MM.1S (cell line): ENCODE measurements at regions not wholly inside any gene's neighbourhood (a gene's known extent, or its start where the extent isn't known, plus 50 kb on each side); places are given as distances from the start of the nearest gene placed in this dataset.

Experiments used
- DNase-seq: peaks from one replicate; pipeline ENCODE4 v3.0.0-alpha.2; 2015
- H2AFZ ChIP-seq: fragments of 300-600 bp; sonication (generic); 2 replicates; pipeline ENCODE4 v1.6.0; 2016; ENCODE audit warnings: antibody characterized with exemption, low read length
- H3F3A ChIP-seq: fragments of 300-600 bp; sonication (generic); 2 replicates; pipeline ENCODE4 v1.6.1; 2016; ENCODE audit warnings: mild to moderate bottlenecking, antibody characterized with exemption, low read length, moderate library complexity, mixed read lengths; ENCODE audit not compliant: insufficient read depth
- H3K27ac ChIP-seq: fragments of 300-600 bp; sonication (generic); 2 replicates; pipeline ENCODE4 v1.5.1; 2016; ENCODE audit warnings: mild to moderate bottlenecking, low read length
- H3K27me3 ChIP-seq: fragments of 300-600 bp; sonication (generic); replicated peaks from 2 replicates; pipeline ENCODE4 v1.6.0; 2016; ENCODE audit warnings: low read length; ENCODE audit not compliant: insufficient read depth
- H3K36me3 ChIP-seq: fragments of 300-600 bp; sonication (generic); replicated peaks from 2 replicates; pipeline ENCODE4 v1.6.1; 2016; ENCODE audit warnings: mild to moderate bottlenecking, low read length, mixed read lengths; ENCODE audit not compliant: insufficient read depth
- H3K4me1 ChIP-seq: fragments of 300-600 bp; sonication (generic); 2 replicates; pipeline ENCODE4 v1.6.1; 2016; ENCODE audit warnings: low read length, mixed read lengths
- H3K4me2 ChIP-seq: fragments of 300-600 bp; sonication (generic); 2 replicates; pipeline ENCODE4 v1.6.0; 2016; ENCODE audit warnings: low read depth, low read length
- H3K4me3 ChIP-seq: fragments of 300-600 bp; sonication (generic); 2 replicates; pipeline ENCODE4 v1.5.1; 2016; ENCODE audit warnings: low read length, mixed read lengths
- H3K79me2 ChIP-seq: fragments of 300-600 bp; sonication (generic); 2 replicates; pipeline ENCODE4 v1.6.1; 2016; ENCODE audit warnings: mixed run types, low read length, mixed read lengths
- H3K9ac ChIP-seq: fragments of 300-600 bp; sonication (generic); 2 replicates; pipeline ENCODE4 v1.6.1; 2016; ENCODE audit warnings: low read length, mixed read lengths
- H3K9me2 ChIP-seq: fragments of 300-600 bp; sonication (generic); replicated peaks from 2 replicates; pipeline ENCODE4 v1.6.1; 2016; ENCODE audit warnings: mild to moderate bottlenecking, low read length, mixed read lengths; ENCODE audit not compliant: insufficient read depth
- H3K9me3 ChIP-seq: fragments of 300-600 bp; sonication (generic); replicated peaks from 2 replicates; pipeline ENCODE4 v1.6.1; 2016; ENCODE audit warnings: mild to moderate bottlenecking, low read length, mixed read lengths; ENCODE audit not compliant: insufficient read depth
- H4K20me1 ChIP-seq: fragments of 300-600 bp; sonication (generic); 2 replicates; pipeline ENCODE4 v1.6.1; 2016; ENCODE audit warnings: mild to moderate bottlenecking, low read length, moderate library complexity, mixed read lengths; ENCODE audit not compliant: insufficient read depth
- EZH2 ChIP-seq: fragments of 300-600 bp; sonication (generic); optimal IDR thresholded peaks from 2 replicates; pipeline ENCODE3; 2017; ENCODE audit warnings: low read depth, mild to moderate bottlenecking, antibody characterized with exemption, low read length, mixed read lengths
- EZH2phosphoT487 ChIP-seq: fragments of 300-600 bp; sonication (generic); IDR thresholded peaks from 2 replicates; pipeline ENCODE4 v1.6.1; 2018; ENCODE audit warnings: antibody characterized with exemption, low read length
- TF ChIP-seq, protein P1 (sequence below): fragments of 300-600 bp; sonication (generic); IDR thresholded peaks from 2 replicates; pipeline ENCODE4 v1.5.1; 2016; ENCODE audit warnings: antibody characterized with exemption, low read length, mixed read lengths

DNA sequence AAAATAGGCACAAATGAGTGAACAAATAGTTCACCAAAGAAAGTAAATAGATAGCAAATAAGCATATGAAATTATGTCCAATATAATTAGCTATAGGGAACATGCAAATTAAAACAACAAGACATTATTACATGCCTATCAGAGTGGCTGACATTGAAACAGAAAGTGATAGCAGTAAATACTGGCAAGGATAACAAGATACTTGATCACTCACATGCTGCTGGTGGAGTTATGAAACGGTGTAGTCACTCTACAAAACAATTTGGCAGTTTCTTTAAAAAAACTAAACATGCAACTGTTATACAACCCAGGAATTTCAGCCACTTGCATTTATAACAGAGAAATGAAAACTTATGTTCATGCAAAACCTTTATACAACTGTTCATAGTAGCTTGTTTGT is 439.2 kb upstream of the ACVR2A start:
- Histone ChIP-seq H3K9me2 (no peaks in the 10 kb centered on the region), H3K4me1 (no peaks in the 10 kb centered on the region), H3K4me3 (no peak overlapping the region), H3F3A (no peaks in the 10 kb centered on the region), H3K27me3 (no peaks in the 10 kb centered on the region), H3K27ac (no peak overlapping the region), H3K79me2 (no peaks in the 10 kb centered on the region), H3K9me3 (no peaks in the 10 kb centered on the region), H2AFZ (no peak overlapping the region; the same call in 1 of the 2 replicates), H3K9ac (no peak overlapping the region), H4K20me1 (no peaks in the 10 kb centered on the region), H3K36me3 (no peaks in the 10 kb centered on the region), H3K4me2 (peak overlapping the region; percentile 14; the same call in 1 of the 2 replicates)
- TF ChIP-seq, protein P1, sequence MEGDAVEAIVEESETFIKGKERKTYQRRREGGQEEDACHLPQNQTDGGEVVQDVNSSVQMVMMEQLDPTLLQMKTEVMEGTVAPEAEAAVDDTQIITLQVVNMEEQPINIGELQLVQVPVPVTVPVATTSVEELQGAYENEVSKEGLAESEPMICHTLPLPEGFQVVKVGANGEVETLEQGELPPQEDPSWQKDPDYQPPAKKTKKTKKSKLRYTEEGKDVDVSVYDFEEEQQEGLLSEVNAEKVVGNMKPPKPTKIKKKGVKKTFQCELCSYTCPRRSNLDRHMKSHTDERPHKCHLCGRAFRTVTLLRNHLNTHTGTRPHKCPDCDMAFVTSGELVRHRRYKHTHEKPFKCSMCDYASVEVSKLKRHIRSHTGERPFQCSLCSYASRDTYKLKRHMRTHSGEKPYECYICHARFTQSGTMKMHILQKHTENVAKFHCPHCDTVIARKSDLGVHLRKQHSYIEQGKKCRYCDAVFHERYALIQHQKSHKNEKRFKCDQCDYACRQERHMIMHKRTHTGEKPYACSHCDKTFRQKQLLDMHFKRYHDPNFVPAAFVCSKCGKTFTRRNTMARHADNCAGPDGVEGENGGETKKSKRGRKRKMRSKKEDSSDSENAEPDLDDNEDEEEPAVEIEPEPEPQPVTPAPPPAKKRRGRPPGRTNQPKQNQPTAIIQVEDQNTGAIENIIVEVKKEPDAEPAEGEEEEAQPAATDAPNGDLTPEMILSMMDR, result no peak
- TF ChIP-seq EZH2phosphoT487, result no peak
- no peak for TF ChIP-seq EZH2
- DNase-seq, result peak; percentile 51

DNA sequence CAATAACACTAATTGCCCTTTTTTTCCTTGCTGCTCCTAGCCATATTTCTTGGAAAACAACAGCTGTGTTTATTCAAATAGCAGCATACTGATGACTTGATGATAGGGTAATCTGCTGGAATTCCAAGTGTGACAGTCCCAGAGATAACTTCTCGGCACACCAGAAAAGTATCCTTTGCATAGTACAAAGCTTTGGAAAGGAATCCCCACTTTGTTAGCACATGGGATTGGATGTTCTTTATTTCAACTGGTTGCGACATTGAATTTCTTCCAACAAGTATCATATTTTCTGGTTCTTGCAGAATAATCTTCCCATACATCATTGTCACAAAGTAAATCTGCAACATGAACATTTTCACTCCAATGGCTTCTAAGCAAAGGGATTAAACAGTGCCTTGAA is 445.8 kb upstream of the ACVR2A start:
- Histone ChIP-seq H3K9ac (no peak overlapping the region), H2AFZ (no peak overlapping the region), H3K79me2 (no peaks in the 10 kb centered on the region), H3K27ac (no peak overlapping the region), H3K4me1 (no peaks in the 10 kb centered on the region), H3K9me2 (no peaks in the 10 kb centered on the region), H3K9me3 (no peaks in the 10 kb centered on the region), H3K4me2 (no peak overlapping the region), H3F3A (no peaks in the 10 kb centered on the region), H3K36me3 (no peaks in the 10 kb centered on the region), H3K27me3 (no peaks in the 10 kb centered on the region), H3K4me3 (no peak overlapping the region), H4K20me1 (no peaks in the 10 kb centered on the region)
- TF ChIP-seq, protein P1, result no peak
- TF ChIP-seq EZH2phosphoT487, result no peak
- TF ChIP-seq EZH2, result no peak
- DNase-seq, result no peak

DNA sequence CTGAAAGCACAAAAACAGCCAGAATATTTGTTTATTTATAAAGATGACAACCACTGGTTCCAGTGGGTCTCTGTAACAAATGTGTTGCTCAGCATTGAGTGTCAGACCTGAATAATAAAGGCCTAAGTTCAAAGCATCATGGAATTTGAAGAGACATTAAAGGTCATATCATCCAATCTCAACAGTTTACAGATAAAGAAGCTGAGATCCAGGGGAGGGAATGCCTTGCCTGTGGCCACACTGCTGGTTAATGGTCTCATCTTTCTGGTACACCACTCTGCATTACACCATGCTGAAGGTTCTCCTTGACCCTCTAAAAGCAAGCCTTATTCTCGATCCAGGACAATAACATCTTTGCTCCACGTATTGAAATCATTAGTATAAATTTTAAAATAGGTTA is 446.5 kb upstream of the ACVR2A start:
- no peak overlapping the region for H3K27ac ChIP-seq
- H3K9me2 ChIP-seq, result no peaks in the 10 kb centered on the region
- H2AFZ ChIP-seq, result no peak overlapping the region
- TF ChIP-seq, protein P1, result no peak
- TF ChIP-seq EZH2phosphoT487 (no peak), EZH2 (no peak)
- no peak for DNase-seq
- H3K4me2 ChIP-seq, result no peak overlapping the region
- no peaks in the 10 kb centered on the region for H3K79me2 ChIP-seq
- H3F3A ChIP-seq, result no peaks in the 10 kb centered on the region
- H3K4me3 ChIP-seq, result no peak overlapping the region
- no peaks in the 10 kb centered on the region for H3K4me1 ChIP-seq
- no peak overlapping the region for H3K9ac ChIP-seq
- H3K36me3 ChIP-seq, result no peaks in the 10 kb centered on the region
- H3K27me3 ChIP-seq, result no peaks in the 10 kb centered on the region
- H4K20me1 ChIP-seq, result no peaks in the 10 kb centered on the region
- H3K9me3 ChIP-seq, result no peaks in the 10 kb centered on the region
